ENCODE measurements at regions not wholly inside any gene's neighbourhood (a gene's known extent, or its start where the extent isn't known, plus 50 kb on each side); places are given as distances from the start of the nearest gene placed in this dataset.
"Not testable (repeated sequence)": the region's sequence is repeated elsewhere in the genome, so short reads cannot be mapped to it uniquely, and the experiment has no call there.

DNA sequence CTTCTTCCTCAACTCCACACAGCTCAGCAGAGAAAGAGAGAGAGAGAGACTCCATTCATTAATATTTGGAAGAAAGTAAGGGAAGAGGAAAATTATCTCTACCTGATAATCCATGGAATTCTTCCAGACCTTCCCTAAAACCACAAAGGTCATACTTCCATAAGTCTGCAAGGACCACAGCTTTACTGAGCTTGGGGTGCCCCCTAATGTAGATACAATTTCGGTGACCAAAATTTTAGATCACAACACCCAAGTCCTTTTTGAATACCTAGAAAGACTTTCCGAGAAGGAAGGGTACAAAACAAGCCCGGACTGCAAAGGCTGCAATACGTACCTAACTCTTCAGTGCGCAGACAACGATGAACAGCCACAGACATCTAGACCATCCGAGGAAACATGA lies 523.9 kb downstream of the GLUD2 start:
- TF ChIP-seq, protein P1, sequence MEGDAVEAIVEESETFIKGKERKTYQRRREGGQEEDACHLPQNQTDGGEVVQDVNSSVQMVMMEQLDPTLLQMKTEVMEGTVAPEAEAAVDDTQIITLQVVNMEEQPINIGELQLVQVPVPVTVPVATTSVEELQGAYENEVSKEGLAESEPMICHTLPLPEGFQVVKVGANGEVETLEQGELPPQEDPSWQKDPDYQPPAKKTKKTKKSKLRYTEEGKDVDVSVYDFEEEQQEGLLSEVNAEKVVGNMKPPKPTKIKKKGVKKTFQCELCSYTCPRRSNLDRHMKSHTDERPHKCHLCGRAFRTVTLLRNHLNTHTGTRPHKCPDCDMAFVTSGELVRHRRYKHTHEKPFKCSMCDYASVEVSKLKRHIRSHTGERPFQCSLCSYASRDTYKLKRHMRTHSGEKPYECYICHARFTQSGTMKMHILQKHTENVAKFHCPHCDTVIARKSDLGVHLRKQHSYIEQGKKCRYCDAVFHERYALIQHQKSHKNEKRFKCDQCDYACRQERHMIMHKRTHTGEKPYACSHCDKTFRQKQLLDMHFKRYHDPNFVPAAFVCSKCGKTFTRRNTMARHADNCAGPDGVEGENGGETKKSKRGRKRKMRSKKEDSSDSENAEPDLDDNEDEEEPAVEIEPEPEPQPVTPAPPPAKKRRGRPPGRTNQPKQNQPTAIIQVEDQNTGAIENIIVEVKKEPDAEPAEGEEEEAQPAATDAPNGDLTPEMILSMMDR (IDR thresholded peaks at IDR 0.05) = no peak
- no peak for TF ChIP-seq POLR2A (IDR thresholded peaks at IDR 0.05)
- no peak for TF ChIP-seq EP300 (IDR thresholded peaks at IDR 0.05)
- intact Hi-C loops (cut with DNase I) = no loop called here
- no peaks in the 10 kb centered on the region for H3K4me1 ChIP-seq (ENCODE audit: insufficient read depth)

DNA sequence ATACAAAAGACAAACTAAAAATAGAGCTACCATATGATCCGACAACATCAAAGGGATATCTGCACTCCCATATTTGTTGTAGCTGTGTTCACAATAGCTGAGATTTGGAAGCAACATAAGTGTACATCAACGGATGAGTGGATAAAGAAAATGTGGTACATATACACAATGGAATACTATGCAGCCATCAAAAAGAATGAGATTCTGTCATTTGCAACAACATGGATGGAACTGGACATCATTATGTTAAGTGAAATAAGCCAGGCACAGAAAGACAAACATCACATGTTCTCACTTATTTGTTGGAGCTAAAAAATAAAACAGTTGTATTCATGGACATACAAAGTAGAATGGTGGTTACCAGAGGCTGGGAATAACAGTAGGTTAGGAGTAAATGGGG lies 527.0 kb downstream of the GLUD2 start:
- intact Hi-C loops (cut with DNase I); H3K27ac ChIP-seq; DNase-seq; H3K9me3 ChIP-seq; H3K36me3 ChIP-seq; H3K4me3 ChIP-seq; H3K27me3 ChIP-seq; H3K4me1 ChIP-seq (ENCODE audit: insufficient read depth): not testable (repeated sequence)
- WGBS, 3 donors = 84 to 93% (median 90%) methylated on average over 2 of the region's 2 CpGs

More for the DNA sequence above, 523.9 kb downstream of the GLUD2 start:
- 75 to 81% (median 78%) methylated on average over 7 of the region's 7 CpGs for WGBS, 3 donors
- Histone ChIP-seq H3K9me3 (no peaks in the 10 kb centered on the region), H3K27me3 (no peaks in the 10 kb centered on the region), H3K4me3 (no peak overlapping the region), H3K36me3 (no peaks in the 10 kb centered on the region), H3K27ac (no peak overlapping the region)
- DNase-seq = no peak

DNA sequence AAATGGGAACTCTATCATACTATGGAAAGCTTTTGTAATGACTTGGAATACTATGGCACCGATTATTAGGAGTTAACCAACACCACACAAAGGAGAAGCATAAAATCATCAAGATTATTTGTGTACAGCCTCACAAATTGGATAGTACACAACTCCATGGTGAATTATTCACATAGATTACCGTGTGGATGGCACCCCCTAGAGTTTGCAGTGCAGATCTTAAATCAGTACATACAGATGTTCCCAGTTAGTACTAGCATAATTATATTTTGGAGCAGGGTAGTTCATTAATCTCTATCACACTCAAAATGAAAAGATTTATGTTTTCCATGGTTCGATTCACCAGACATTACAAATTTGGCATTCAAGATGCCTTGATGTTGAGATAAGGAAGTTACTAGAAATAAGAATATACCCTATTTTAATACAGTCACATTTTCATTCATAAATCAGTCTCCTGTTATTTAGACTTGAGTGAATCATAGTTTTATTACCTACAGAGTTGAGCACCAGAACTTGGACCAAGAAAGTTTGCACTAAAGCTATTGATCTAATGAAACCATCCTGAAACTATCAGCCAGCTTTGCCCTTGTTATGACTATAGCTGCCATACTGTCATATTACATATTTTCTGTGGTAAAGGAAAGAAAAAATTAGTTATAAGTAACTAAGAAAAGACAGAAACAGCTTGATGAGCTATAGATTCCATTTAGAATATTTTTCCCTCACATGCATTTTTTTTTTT lies 531.8 kb downstream of the GLUD2 start:
- H3K27me3 ChIP-seq = no peaks in the 10 kb centered on the region
- TF ChIP-seq EP300 (IDR thresholded peaks at IDR 0.05) = no peak
- TF ChIP-seq, protein P1 (IDR thresholded peaks at IDR 0.05) = no peak
- no peak for TF ChIP-seq POLR2A (IDR thresholded peaks at IDR 0.05)
- no peak overlapping the region for H3K4me3 ChIP-seq
- DNase-seq = no peak
- H3K27ac ChIP-seq = no peak overlapping the region
- no peaks in the 10 kb centered on the region for H3K4me1 ChIP-seq (ENCODE audit: insufficient read depth)
- no peaks in the 10 kb centered on the region for H3K36me3 ChIP-seq
- intact Hi-C loops (cut with DNase I) = no loop called here
- WGBS, 3 donors = 19 to 31% (median 20%) methylated on average over 3 of the region's 3 CpGs
- H3K9me3 ChIP-seq = no peaks in the 10 kb centered on the region

DNA sequence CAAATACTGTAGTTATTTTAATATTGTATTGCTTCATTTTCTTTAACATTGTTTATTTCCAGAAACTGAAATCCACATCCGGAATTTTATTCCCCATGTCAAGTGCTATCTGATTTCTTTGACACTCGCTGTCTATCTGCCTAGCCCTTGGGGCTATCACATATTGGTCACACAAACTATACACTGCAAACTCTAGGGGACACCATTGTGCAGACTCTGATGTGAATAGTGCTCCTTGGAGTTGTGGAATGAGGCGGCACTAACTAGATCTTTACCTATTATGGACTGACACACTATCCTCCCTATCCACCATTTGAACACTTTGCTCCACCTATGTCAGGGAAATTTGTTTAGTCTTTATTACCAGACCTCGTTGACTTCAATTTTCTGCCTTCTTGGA lies 534.5 kb downstream of the GLUD2 start:
- H3K4me3 ChIP-seq = no peak overlapping the region
- no peak for DNase-seq
- TF ChIP-seq EP300 (IDR thresholded peaks at IDR 0.05) (no peak), POLR2A (IDR thresholded peaks at IDR 0.05) (no peak)
- TF ChIP-seq, protein P1 (IDR thresholded peaks at IDR 0.05) = no peak
- H3K4me1 ChIP-seq (ENCODE audit: insufficient read depth) = no peaks in the 10 kb centered on the region
- WGBS, 3 donors = 33 to 47% (median 39%) methylated on average over 4 of the region's 4 CpGs
- intact Hi-C loops (cut with DNase I) = no loop called here
- H3K27me3 ChIP-seq = no peaks in the 10 kb centered on the region
- H3K9me3 ChIP-seq = no peaks in the 10 kb centered on the region
- no peak overlapping the region for H3K27ac ChIP-seq
- H3K36me3 ChIP-seq = no peaks in the 10 kb centered on the region

DNA sequence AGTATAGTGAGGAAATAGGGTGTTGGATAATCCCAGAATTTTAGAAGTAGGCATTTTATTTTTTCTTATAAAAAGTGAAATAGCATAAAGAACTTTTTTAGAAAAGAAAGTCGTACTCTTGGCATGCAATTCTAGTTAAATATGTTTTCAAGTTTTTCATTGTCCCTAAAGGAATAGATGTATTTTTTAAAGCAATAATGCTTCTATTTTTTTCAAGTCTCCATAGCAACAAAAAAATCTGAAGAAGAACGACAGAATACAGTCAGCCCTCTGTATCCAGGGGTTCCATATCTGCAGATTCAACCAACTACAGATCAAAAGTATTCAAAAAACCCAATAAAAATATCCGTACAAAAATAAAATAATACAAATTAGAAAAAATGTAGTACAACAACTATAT lies 538.2 kb downstream of the GLUD2 start:
- Histone ChIP-seq H3K4me1 (ENCODE audit: insufficient read depth) (no peaks in the 10 kb centered on the region), H3K27ac (no peak overlapping the region), H3K9me3 (no peaks in the 10 kb centered on the region), H3K36me3 (no peaks in the 10 kb centered on the region), H3K4me3 (no peak overlapping the region), H3K27me3 (no peaks in the 10 kb centered on the region)
- no peak for DNase-seq
- intact Hi-C loops (cut with DNase I) = no loop called here
- no peak for TF ChIP-seq EP300 (IDR thresholded peaks at IDR 0.05)
- TF ChIP-seq, protein P1 (IDR thresholded peaks at IDR 0.05) = no peak
- TF ChIP-seq POLR2A (IDR thresholded peaks at IDR 0.05) = no peak
- 47 to 55% (median 50%) methylated on average over 3 of the region's 3 CpGs for WGBS, 3 donors

All from ovary (tissue), 7 donors.